Stimulated activated CD8-positive, alpha-beta memory T cell treated with anti-CD3 and anti-CD28 coated beads, Interleukin-7, amount 100 ng/mL, for 4 hours (primary cell): ENCODE measurements at regions not wholly inside any gene's neighbourhood (a gene's known extent, or its start where the extent isn't known, plus 50 kb on each side); places are given as distances from the start of the nearest gene placed in this dataset.

Experiments used
- DNase-seq, 2 donors: peaks; one replicate each; pipeline ENCODE4 v3.0.0-alpha.2; 2020; ENCODE audit warnings: low read depth in 2 of 2

DNA sequence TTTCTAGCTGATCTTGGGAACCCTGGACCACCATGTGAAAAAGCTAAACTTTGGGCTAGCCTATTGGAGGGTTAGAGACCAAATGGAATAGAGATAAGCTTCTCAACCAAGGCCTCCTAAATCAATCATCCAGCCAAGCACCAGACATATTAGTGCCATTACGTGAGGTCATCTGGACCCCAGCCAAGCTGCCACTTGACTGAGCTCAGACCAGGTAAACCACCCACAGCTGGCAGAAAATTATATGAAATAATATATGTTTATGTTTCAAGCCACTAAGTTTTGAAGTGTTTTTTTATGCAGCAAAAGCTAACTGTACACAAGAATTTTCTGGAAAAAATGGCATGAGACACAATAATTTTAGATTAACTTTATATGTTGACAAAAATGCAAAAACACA lies 82.6 kb upstream of the PCGF5 start:
- no peak for DNase-seq

DNA sequence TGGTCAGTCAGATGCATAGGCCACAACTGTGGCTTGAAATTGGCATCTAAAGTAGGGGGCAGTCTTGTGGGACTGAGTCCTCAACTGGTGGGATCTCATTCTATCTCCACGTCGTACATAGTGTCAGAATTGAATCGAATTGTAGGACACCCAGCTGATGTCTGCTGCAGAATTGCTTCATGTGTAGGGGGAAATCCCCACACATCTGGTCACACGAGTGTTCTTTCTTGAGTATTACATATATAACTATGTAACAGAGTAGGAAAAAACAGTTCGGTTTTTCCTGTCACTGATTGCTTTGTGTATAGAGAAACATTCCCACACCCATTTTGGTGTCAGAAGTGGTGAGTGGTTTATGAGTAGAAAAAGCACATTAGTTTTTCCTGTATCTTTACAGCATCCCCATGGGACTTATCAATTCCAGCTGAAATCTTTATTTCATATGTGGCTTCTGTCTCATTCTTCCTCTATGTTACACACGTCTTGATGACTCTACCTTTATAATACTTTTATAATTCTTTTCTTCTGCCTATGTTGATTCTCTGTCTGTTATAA lies 79.4 kb upstream of the PCGF5 start:
- DNase-seq: no peak

DNA sequence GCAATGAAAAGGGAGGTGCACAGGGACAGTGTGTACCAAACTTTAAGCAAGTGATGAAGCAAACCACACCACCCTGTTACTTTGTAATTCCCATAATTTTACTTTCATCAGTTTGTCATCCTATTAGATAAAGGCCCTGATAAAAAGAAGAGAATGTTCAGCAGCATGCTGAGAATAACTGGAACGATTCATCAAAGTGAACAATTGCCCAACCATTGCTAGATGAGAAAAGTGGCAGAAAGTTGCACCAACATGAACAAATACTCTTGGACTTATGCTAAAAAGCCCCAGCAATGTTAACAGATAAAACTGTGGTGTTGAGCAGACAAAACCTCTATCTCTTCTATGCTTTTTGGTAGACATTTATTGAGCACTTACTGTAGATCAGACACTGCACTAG lies 75.5 kb upstream of the PCGF5 start:
- no peak for DNase-seq

DNA sequence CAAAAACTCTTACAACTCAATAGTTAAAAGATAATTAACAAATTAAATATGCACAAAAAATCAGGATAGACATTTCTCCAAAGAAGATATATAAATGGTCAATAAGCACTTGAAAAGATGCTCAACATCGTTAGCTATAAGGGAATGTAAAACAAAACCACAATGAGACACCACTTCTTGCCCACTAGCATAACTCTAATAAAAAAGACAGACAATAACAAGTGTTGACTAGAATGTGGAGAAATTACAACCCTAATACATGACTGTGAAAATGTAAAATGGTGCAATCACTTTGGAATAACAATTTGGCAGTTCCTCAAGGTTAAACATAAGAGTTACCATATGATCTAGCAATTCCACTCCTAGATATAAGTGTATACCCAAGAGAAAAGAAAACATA lies 74.3 kb upstream of the PCGF5 start:
- no peak for DNase-seq

DNA sequence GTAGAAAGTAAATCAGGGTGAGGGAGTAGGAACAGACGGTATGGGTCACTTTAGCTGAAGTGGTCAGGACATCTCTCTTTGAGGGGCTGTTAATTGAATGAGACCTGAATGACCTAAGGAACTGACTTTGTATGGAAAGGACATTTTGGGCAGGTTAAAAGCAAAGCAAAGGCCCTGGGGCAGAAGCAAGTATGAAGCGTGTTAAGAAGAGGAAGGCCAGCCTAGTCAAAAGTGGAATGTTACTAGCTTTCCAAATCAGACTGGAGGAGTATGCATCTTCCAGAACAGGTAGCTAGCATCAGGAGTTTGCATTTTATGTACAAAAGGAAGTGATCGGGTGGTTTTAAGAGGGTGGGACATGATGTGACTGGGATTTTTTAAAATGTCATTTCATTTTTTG lies 70.9 kb upstream of the PCGF5 start:
- DNase-seq: no peak

DNA sequence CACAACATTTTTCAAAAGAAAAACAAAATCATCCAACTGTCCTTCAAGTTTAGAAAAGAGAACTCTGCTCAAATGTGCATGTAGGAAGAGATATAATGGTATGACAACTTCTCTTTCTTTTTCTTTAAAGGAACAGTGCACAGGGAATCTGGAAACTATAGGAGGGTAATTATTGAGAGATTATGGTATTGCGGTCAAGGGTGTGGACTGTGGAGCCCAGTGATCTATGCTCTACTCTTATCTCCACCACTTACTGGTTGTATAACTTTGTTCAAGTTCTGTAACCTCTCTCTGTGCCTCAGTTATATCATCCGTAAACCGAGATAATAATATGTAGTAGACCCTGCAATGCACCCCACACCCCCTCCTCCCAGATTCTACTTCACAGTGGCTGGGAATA lies 69.8 kb upstream of the PCGF5 start:
- DNase-seq: no peak

DNA sequence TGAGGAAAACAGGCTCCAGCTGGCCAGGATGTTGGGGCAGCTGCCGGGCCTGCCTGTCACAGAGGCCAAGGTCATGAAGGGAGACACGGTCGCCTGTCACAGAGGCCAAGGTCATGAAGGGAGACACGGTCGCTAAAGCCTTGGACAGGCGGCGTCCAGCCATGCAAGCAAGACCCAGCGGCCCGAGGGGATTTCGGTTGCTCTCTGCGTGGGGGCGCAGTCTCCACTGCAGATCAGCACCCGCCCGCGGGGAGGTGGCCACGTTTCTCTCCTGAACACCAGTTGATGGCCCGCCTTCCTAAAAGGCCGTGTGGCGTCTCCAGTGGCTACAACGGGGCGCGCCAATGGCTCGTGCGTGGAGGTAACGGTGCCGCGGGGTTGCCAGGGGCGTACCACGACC lies 67.0 kb upstream of the PCGF5 start:
- no peak for DNase-seq

DNA sequence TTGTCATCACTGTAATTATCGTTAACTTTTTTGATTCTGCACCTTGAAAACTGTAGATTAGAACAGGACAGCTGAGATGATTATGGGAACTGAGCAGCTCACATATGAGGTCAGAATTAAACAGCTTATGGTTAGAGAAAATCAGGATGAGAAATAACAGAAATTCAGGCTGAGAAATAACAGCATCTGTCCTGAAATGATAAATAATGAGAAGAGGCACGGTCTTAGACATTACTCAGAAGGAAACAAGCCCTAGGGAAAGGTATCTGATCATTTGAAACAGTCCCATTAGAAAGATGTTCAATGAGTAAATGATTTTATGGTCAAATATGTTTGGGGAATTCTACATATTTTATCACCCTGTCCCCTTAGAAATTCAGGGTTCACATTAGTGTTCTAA lies 65.6 kb upstream of the PCGF5 start:
- no peak for DNase-seq

DNA sequence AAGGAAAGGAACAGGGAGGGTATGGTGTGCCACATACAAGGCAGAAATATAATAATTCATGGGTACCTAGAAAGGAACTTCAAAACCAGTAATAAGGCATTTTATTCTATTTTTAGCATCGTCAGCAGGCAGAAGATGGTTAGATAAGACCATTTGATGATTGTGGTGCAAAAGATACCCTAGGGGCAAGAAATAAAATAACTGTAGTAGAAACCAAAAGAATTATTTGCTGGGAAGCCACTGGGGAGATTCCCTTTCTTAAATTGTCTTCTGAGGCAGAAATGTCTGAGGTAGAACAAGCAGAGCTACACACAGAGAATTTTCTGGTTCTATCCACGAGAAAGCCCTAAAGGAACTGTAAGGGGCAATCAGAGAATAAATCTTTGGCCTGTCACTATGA lies 64.3 kb upstream of the PCGF5 start:
- no peak for DNase-seq

DNA sequence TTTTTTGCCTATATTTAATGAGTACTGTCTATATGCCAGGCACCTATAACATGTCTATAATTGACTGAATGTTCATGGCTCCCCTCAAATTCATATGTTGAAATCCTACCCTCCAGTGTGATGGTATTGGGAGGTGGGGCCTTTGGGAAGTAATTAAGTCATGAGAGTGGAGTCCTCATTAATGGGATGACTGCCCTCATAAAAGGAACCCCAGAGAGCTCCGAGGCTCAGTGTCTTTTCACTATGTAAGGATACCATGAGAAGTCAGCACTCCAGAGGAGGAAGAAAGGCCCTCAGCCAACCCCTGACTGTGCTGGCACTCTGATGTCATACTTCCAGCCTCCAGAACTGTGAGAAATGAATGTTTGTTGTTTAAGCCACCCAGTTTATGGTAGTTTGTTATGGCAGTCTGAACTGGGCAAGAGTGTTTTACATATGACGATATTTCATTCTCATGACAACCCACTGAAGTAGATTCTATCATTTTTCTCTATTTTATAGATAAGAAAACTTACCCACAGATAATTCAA lies 61.1 kb upstream of the PCGF5 start:
- no peak for DNase-seq

DNA sequence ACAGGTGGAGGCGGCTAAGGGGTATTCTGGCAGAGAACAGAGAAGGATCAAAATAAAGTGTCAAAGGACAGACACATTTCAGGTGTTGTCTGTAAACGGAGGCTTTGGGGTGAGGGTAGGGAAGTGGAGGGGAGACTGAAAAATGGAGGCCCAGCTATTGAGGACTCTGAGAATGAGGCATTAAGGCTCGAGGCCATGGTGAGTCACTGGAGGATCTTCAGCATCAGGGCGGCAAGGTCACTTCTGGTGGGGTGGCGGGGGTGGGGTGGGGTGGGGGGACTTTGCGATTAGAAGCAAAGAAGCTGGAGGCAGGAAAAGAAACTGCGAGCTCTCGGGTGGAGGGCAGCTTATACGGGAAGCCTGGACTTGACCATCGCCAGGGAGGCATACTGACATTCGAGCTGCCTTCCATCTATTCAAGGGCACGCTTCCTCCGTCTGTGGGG lies 58.4 kb upstream of the PCGF5 start:
- DNase-seq: peak in 1 of 2 donors; percentile 17

DNA sequence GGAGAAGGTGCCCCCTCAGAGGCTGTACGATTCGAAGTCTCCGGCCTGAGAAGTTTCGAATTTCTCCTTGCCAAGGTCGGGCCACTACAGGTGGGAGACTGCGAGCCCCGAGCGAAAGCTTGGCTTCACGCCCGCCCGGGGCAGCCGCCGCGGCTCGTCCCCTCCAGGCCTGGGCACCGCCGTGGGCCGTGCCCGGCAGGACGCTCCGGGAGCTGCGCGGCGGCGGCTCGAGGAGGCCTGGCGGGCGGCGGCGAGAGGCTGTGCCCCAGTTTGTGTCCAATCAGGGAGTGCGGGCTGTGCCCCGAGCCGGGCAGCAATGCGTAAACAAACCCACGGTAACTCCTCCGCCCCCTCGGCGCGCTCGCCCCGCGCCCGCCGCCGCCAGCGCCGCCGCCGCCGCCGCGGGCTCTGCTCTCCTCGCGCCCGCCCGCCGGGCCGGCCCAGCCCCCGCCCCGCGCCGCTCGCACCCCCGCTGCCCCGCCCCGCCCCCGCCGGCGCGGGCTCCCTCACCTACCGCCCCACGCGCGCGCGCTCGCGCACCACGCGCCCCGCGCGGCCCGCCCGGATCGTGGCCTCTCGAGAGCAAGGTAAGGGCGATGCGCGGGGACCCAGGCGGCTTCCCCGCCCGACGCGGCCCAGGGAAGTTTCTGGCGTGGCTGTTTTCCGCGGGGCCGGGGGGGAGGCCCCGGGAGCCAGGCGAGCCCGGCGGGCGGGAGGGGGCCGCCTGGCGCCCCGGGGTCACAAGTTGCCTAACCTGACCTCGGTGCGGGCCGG lies 57.8 kb upstream of the PCGF5 start:
- peak; percentile 38 to 75 for DNase-seq

DNA sequence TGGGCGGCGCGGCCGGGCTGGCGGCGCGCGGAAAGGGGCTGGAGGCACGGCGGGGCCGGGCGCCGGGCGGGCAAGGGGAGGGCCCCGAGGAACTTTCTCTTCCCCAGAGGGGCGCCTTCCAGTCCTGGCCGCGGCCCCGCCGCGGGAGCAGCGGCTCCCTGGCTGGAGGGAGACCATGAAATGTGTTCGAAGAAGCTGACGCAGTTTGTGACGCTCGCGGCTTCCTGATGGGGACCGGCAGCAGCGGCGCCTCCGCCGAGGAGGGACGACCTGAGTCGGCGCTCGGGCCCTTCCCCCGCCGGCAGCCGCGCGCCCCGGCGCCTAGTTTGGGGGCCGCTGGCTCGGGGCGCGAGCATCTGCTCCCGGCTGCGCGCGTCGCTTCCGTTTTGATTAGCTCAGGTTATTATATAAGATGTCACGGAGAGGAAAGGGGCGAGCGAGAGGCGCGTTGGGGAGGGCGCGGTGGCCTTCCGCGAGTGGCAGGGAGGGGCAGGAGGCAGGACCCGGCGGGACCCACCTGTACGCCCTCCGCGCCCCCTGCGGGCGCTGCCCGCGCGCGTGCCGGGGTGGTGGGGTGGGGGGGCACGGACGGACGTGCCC lies 57.1 kb upstream of the PCGF5 start:
- DNase-seq: peak; percentile 52 to 67

DNA sequence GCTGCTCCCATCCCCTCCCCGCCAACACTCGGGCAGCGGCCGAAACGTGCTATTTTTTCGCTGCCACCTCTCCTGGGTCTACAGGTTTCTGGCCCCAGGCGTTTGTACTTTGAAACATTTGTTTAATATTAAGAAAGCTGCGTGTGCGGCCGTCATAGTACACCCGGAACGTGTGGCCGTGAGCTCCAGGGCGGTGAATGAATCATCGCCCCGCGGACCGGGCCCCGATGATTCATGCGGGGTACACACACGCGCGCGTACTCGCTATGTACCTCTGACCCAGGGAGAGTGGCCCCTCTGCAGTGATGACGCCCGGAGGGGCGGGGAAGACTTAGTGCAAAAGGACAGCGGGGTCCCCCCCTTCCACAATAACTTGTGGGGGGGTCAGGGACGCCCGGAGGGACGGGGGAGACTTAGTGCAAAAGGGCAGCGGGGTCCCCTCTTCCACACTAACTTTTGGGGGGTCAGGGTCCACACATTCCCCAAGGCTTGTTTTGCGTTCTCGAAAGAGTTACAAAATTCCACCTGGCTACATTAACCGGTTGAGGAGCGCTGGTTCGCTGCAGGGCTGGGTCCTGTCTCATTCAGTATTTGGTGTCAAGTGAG lies 56.5 kb upstream of the PCGF5 start:
- peak; percentile 59 to 77 for DNase-seq

DNA sequence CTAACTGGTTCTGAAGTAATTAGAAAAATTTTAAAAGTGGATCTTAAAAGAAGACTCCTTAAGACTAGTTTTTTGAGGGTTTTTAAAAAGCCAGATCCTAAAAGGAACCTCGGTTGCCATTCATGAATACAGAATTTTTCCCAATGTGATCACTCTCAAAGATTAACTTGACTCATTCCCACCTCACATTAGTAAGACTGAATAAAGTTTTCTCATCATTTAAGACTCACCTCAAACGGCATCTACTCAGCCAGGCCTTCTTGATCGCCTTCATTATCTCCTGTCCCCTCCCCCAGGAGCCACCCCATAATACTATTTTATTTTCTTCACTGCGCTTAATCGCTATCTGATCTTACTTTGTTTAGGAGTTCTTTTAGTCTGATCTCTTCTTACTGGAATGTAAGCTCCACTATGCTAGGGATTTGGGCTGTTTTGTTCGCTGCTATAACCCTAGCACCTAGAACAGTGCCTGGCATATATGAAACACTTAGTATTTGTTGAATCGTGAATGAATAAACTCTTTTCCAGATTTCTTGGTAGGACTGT lies 55.9 kb upstream of the PCGF5 start:
- DNase-seq: no peak

DNA sequence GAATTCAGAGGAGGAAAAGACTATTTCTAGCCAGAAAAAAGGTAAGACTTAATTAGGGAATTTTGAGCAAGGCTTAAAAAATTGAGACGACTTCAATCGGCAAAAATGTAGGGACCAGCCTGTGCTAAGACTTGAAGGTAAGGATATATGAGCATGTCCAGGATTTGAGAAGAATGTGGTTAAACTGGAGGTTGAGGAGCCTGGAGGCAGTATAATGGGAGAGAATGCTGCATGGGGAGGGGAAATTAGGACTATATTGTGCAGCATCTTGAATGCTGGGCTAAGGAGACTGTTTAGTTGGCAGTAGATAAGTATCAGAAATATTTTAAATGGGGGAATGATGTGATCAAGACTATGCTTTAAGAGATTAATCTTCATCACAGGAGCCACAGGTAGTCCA lies 53.1 kb upstream of the PCGF5 start:
- no peak for DNase-seq

DNA sequence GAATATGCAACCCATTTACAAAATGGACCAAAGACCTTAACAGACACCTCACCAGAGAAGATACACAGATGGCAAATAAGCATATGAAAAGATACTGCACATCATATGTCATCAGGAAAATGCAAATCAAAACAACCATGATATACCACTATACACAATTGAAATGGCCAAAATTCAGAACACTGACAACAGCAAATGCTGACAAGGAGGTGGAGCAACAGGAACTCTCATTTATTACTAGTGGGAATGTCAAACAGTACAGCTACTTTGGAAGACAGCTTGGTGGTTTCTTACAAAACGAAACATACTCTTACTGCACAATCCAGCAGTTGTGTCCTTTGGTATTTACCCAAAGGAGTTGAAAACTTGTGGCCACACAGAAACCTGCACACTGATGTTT lies 50.0 kb upstream of the PCGF5 start:
- DNase-seq: no peak
